ENCODE measurements at regions not wholly inside any gene's neighbourhood (a gene's known extent, or its start where the extent isn't known, plus 50 kb on each side); places are given as distances from the start of the nearest gene placed in this dataset.
"Not testable (repeated sequence)": the region's sequence is repeated elsewhere in the genome, so short reads cannot be mapped to it uniquely, and the experiment has no call there.

GRCh38 chr5:99033014-99033900, 104.5 kb upstream of the CHD1 start:
- no peak for DNase-seq (ENCODE audit: extremely low read depth, low read depth, low spot score)

GRCh38 chr5:99032234-99033013, 103.6 kb upstream of the CHD1 start:
- DNase-seq (ENCODE audit: extremely low read depth, low read depth, low spot score), result no peak

DNA sequence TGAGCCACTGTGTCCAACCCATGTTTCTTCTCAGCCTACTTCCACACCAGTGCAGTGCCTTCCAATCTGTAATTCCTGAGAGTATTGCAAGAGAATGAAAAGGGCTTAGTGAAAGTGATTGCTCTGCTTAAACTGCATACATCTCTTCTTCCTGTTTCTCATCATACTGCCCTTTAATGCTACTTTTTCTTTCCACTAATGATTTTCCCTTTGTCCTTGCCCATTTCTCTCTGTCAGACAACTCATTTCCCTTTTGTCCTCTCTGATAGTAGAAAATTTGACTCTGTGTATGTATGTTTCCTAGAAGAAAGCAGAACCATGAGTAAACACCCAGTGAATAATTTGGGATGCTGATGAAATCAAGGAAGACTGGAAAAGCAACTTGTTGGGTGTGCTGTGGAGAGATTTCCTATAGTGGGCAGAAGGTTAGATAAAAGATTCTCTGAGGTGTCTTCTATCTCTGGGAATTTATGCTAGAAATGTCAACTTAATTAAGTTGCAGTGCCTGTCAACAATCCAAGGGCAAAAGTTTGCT, 102.2 kb upstream of the CHD1 start:
- no peak for DNase-seq (ENCODE audit: extremely low read depth, low read depth, low spot score)

GRCh38 chr5:99029172-99029571, 100.4 kb upstream of the CHD1 start:
- DNase-seq (ENCODE audit: extremely low read depth, low read depth, low spot score), result no peak

DNA sequence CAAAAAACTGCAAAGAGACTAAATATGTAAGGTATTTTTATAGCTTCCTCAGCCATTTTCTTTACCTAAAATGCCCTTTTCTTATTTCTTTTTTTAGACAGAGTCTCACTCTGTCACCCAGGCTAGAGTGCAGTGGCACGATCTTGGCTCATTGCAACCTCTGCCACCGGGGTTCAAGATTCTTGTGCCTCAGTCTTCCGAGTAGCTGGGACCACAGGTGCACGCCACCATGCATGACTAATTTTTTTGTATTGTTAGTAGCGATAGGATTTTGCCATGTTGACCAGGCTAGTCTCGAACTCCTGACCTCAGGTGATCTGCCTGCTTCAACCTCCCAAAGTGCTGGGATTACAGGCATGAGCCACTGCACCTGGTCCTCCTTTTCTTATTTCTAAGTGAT, 99.4 kb upstream of the CHD1 start:
- not testable (repeated sequence) for DNase-seq (ENCODE audit: extremely low read depth, low read depth, low spot score)

GRCh38 chr5:99025298-99026045, 96.7 kb upstream of the CHD1 start:
- no peak for DNase-seq (ENCODE audit: extremely low read depth, low read depth, low spot score)

DNA sequence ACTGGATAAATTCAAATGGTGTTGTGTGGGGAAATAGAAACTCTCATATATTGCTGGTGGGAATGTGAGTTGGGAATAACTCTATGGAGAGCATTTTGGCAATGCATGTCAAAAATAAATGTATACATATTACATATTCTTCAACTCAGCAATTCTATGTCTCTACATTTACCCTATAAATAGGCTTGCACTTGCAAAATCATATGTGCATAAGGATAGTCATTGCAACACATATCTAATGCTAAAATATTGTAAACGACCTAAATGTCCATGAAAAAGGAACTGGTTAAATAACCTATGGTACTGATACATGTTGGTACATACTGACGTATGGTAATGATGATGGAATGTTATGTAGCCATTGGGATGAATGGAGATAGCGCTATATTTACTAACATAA, 94.5 kb upstream of the CHD1 start:
- no peak for DNase-seq (ENCODE audit: extremely low read depth, low read depth, low spot score)

DNA sequence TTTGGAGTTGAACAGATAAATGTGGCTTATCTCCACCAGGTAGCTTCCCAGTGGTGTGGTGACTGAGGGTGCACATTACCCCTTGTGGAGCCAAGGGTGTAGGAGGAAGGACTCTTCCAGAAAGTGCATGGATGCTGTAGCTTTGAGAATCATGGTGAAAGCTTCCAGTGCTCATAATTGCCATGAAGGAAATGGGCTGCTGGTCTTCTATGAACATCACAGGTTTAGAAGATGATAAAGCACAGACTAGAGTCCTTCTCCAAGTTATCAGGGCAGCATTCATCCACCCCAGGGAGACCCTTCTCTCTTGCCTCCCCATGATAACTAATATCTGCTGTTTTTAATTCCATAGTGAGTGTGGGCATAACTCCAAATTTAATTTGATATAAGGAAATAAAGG, 93.4 kb upstream of the CHD1 start:
- no peak for DNase-seq (ENCODE audit: extremely low read depth, low read depth, low spot score)

DNA sequence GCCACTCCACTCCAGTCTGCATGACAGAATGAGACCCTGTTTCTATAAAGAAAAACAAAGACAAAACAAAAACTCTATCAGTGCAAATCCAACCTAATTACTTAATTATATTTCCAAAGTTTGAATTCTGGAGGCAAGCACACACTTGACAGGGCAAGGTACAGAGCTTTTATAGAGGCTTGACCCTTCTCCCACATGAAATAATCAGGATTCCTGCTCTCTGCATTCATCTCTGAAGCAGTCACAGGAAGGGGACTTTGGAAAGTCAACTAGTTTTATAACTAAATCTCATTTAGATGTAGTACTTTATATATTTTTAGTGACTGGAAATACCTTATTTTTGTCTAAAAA, 91.9 kb upstream of the CHD1 start:
- no peak for DNase-seq (ENCODE audit: extremely low read depth, low read depth, low spot score)

GRCh38 chr5:99019812-99020697, 91.2 kb upstream of the CHD1 start:
- DNase-seq (ENCODE audit: extremely low read depth, low read depth, low spot score), result peak; percentile 80

- no peak for DNase-seq (ENCODE audit: extremely low read depth, low read depth, low spot score)
Measured at GRCh38 chr5:99019254-99019653, 90.4 kb upstream of the CHD1 start.

- DNase-seq (ENCODE audit: extremely low read depth, low read depth, low spot score), result no peak
Measured at GRCh38 chr5:99010294-99010693, 81.5 kb upstream of the CHD1 start.

- DNase-seq (ENCODE audit: extremely low read depth, low read depth, low spot score), result not testable (repeated sequence)
Measured at GRCh38 chr5:99008009-99008408, 79.2 kb upstream of the CHD1 start.

DNA sequence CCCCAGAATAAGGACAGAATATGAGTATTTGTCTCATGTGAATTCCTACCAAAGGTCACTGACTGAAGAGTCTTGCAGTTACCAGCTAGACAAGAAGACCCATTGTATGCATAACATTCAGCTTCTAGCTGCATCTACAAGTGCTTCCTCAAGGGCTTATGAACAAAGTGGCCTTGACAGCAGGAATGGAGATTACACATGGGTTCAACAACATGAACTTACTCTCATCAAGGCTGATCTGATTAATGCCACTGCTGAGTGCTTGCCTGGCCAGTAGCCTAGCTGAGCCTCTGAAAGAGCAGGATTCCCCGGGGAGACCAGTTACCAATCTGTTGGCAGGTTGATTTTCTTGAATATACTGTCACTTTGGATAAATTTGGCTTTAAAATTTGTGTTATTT, 76.7 kb upstream of the CHD1 start:
- no peak for DNase-seq (ENCODE audit: extremely low read depth, low read depth, low spot score)

DNA sequence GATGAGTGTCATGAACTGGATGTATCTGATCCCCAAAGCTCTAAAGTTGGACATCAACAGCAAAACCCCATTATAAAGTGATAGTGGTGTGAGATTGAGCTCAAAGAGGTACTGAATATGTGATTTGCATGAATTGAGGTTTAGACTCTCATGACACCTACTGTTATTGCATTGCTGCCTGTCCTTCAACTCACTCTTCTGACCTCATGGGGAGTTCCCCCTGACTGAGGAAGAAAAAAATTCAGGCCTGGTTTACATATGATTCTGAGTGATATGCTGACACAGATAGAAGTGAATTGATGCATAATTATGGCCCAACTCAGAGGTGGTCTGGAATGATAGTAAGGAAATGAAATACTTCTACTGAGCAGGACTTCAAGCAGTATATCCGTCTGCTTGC, 76.2 kb upstream of the CHD1 start:
- no peak for DNase-seq (ENCODE audit: extremely low read depth, low read depth, low spot score)

- DNase-seq (ENCODE audit: extremely low read depth, low read depth, low spot score), result no peak
Measured at GRCh38 chr5:99000876-99001275, 72.1 kb upstream of the CHD1 start.

DNA sequence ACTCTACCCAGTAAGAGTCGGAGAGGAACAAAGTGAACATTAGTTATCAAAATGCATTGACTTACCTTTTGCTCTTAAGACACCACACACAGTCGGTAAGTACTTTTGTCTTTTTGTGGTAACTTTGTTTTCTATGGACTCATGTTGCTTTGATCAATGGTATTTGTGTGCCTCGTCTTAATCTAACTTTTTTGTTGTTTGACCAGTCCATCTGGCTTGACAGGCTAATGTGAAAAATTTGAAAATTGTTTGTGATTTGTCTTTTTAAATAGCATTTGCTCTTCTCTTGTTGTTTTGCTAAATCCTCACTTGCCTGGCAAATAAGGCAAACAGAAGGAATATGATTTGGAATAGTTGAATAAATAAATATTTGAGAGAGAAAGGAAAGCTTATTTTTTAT, 71.4 kb upstream of the CHD1 start:
- no peak for DNase-seq (ENCODE audit: extremely low read depth, low read depth, low spot score)

GRCh38 chr5:98999631-99000030, 70.8 kb upstream of the CHD1 start:
- DNase-seq (ENCODE audit: extremely low read depth, low read depth, low spot score), result no peak

GRCh38 chr5:98997000-98997399, 68.2 kb upstream of the CHD1 start:
- no peak for DNase-seq (ENCODE audit: extremely low read depth, low read depth, low spot score)

DNA sequence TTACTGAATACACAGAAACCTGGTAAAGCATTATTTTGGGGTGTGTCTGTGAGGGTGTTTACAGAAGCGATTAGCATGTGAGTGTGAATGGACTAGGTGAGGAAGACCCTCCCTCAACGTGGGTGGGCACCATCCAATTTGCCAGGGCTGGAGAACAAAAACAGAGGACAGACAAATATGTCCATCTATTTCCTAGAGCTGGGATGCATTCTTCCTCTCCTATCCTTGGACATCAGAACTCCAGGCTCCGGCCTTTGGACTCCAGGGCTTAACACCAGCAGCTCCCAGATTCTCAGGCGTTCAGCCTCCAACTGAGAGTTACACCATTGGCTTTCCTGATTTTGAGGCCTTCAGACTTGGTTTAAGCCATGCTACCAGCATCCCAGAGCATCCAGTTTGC, 65.8 kb upstream of the CHD1 start:
- no peak for DNase-seq (ENCODE audit: extremely low read depth, low read depth, low spot score)
